ENCODE measurements at regions not wholly inside any gene's neighbourhood (a gene's known extent, or its start where the extent isn't known, plus 50 kb on each side); places are given as distances from the start of the nearest gene placed in this dataset.

GRCh38 chr7:12770227-12770975 lies 83.0 kb downstream of the ARL4A start:
- Histone ChIP-seq H2AFZ (ENCODE audit: low read length) (no peak overlapping the region), H3K36me3 (ENCODE audit: insufficient read depth, low read length) (no peaks in the 10 kb centered on the region), H3K9me3 (ENCODE audit: low read length) (no peaks in the 10 kb centered on the region), H3K4me2 (ENCODE audit: low read length) (no peak overlapping the region), H3K79me2 (ENCODE audit: insufficient read depth, low read depth, low read length) (no peaks in the 10 kb centered on the region), H3K4me3 (ENCODE audit: low read depth, low read length, poor library complexity, severe bottlenecking) (no peak overlapping the region), H4K20me1 (ENCODE audit: insufficient read depth, low read length) (no peaks in the 10 kb centered on the region), H3K4me1 (ENCODE audit: insufficient read depth, low read length, poor library complexity, severe bottlenecking) (no peaks in the 10 kb centered on the region), H3K27ac (ENCODE audit: low read depth, low read length, poor library complexity, severe bottlenecking) (no peak overlapping the region), H3K9me2 (ENCODE audit: insufficient read depth, low read length) (no peaks in the 10 kb centered on the region)
- ChIA-PET POLR2A (interaction anchor here (0.6 kb wide), 1 partner anchor 1073 kb away, joined by 3 read pairs; no protein-coding TSS in a partner anchor), CTCF (ENCODE audit: unreplicated experiment) (no interaction called here)
- intact Hi-C loops (cut with micrococcal nuclease; ENCODE audit: unreplicated experiment), result no loop called here
- TF ChIP-seq EZH2phosphoT487 (IDR thresholded peaks at IDR 0.05; ENCODE audit: borderline replicate concordance, low read depth, low read length) (no peak), CTCF (conservative IDR thresholded peaks at IDR 0.05; ENCODE audit: low read length) (no peak)
- no peak for DNase-seq (ENCODE audit: low spot score)
- no TSS peak for BruUV-seq (replicated peaks)

GRCh38 chr7:12771378-12771877 lies 84.0 kb downstream of the ARL4A start:
- CTCF ChIA-PET (ENCODE audit: unreplicated experiment), result no interaction called here
- H3K9me3 ChIP-seq (ENCODE audit: low read length), result no peaks in the 10 kb centered on the region
- POLR2A ChIA-PET, result interaction anchor here (0.6 kb wide), 1 partner anchor 1072 kb away, joined by 3 read pairs; no protein-coding TSS in a partner anchor
- H3K36me3 ChIP-seq (ENCODE audit: insufficient read depth, low read length), result no peaks in the 10 kb centered on the region
- BruUV-seq (replicated peaks), result no TSS peak
- no peak overlapping the region for H3K27ac ChIP-seq (ENCODE audit: low read depth, low read length, poor library complexity, severe bottlenecking)
- intact Hi-C loops (cut with micrococcal nuclease; ENCODE audit: unreplicated experiment), result no loop called here
- DNase-seq (ENCODE audit: low spot score), result no peak
- no peaks in the 10 kb centered on the region for H3K4me1 ChIP-seq (ENCODE audit: insufficient read depth, low read length, poor library complexity, severe bottlenecking)
- H3K4me3 ChIP-seq (ENCODE audit: low read depth, low read length, poor library complexity, severe bottlenecking), result no peak overlapping the region
- H3K9me2 ChIP-seq (ENCODE audit: insufficient read depth, low read length), result no peaks in the 10 kb centered on the region
- no peaks in the 10 kb centered on the region for H4K20me1 ChIP-seq (ENCODE audit: insufficient read depth, low read length)
- H3K79me2 ChIP-seq (ENCODE audit: insufficient read depth, low read depth, low read length), result no peaks in the 10 kb centered on the region
- no peak for TF ChIP-seq CTCF (conservative IDR thresholded peaks at IDR 0.05; ENCODE audit: low read length)
- no peak for TF ChIP-seq EZH2phosphoT487 (IDR thresholded peaks at IDR 0.05; ENCODE audit: borderline replicate concordance, low read depth, low read length)
- H2AFZ ChIP-seq (ENCODE audit: low read length), result no peak overlapping the region
- no peak overlapping the region for H3K4me2 ChIP-seq (ENCODE audit: low read length)

DNA sequence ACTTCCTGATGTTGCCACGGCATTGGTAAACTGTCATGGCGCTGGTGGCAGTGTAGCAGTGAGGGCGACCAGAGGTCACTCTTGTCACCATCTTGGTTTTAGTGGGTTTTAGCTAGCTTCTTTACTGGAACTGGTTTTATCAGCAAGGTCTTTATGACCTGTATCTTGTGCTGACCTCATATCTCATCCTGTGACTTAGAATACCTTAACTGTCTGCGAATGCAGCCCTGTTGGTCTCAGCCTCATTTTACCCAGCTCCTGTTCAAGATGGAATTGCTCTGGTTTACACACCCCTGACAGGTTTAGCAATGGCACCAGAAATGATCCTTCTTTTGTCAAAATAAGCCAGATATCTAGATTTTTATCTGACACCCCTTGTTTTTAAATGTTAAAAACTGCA lies 85.3 kb downstream of the ARL4A start:
- H4K20me1 ChIP-seq (ENCODE audit: insufficient read depth, low read length), result no peaks in the 10 kb centered on the region
- TF ChIP-seq EZH2phosphoT487 (IDR thresholded peaks at IDR 0.05; ENCODE audit: borderline replicate concordance, low read depth, low read length) (no peak), CTCF (conservative IDR thresholded peaks at IDR 0.05; ENCODE audit: low read length) (no peak)
- ChIA-PET CTCF (ENCODE audit: unreplicated experiment) (no interaction called here), POLR2A (interaction anchor here (0.7 to 1.1 kb wide), 2 partner anchors 17 to 980 kb away, joined by 3 to 4 read pairs; no protein-coding TSS in a partner anchor)
- intact Hi-C loops (cut with micrococcal nuclease; ENCODE audit: unreplicated experiment), result no loop called here
- H3K4me2 ChIP-seq (ENCODE audit: low read length), result no peak overlapping the region
- H3K79me2 ChIP-seq (ENCODE audit: insufficient read depth, low read depth, low read length), result no peaks in the 10 kb centered on the region
- DNase-seq (ENCODE audit: low spot score), result no peak
- H3K9me3 ChIP-seq (ENCODE audit: low read length), result no peaks in the 10 kb centered on the region
- no peaks in the 10 kb centered on the region for H3K36me3 ChIP-seq (ENCODE audit: insufficient read depth, low read length)
- BruUV-seq (replicated peaks), result no TSS peak
- no peak overlapping the region for H3K27ac ChIP-seq (ENCODE audit: low read depth, low read length, poor library complexity, severe bottlenecking)
- no peak overlapping the region for H2AFZ ChIP-seq (ENCODE audit: low read length)
- H3K4me3 ChIP-seq (ENCODE audit: low read depth, low read length, poor library complexity, severe bottlenecking), result no peak overlapping the region
- no peaks in the 10 kb centered on the region for H3K9me2 ChIP-seq (ENCODE audit: insufficient read depth, low read length)
- no peaks in the 10 kb centered on the region for H3K4me1 ChIP-seq (ENCODE audit: insufficient read depth, low read length, poor library complexity, severe bottlenecking)

Measured in OCI-LY7 (cell line).